Renal cortex interstitium (tissue), 11 donors: ENCODE measurements at regions not wholly inside any gene's neighbourhood (a gene's known extent, or its start where the extent isn't known, plus 50 kb on each side); places are given as distances from the start of the nearest gene placed in this dataset.

ENCODE experiments used
- DNase-seq, 11 donors: peaks; one replicate each; pipeline ENCODE4 v3.0.0-alpha.2; 2013; ENCODE audit warnings: low read depth in 9 of 11, low spot score in 4 of 11; ENCODE audit errors: extremely low read depth in 1 of 11

GRCh38 chr9:135002802-135003201 is 84.7 kb upstream of the OLFM1 start:
- no peak for DNase-seq

- no peak for DNase-seq
Measured at GRCh38 chr9:135004772-135005171, 82.7 kb upstream of the OLFM1 start.

DNA sequence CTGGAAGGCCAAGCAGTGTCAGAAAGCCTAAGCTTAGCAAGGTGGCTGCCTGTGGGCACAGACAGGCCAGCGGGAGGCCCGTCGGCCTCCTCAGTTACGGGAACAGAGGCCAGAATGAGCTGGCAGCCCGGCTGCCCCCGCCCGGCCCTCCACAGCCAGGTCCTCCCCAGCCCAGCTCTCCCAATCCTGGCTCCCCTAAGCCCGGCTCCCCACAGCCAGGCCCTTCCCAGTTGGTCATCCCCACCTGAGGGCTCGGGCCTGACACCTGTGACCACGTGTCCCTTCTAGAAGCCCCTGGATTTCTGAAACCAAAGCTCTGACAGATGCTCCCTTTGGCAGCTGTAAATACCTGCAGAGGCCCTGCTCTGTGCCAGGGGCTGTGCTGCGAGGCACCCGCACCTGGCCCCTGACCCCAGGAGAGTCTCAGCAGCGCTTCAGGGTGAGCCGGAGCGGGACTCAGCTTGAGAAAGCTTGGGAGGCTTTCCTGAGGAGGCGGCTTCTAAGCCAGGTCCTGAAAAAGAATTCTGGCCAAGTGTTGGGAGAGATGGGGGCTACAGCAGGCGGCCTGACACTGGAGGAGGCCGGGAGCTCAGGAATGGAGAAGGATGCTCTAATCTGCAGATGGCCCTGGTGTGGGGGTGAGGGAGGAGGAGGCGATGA is 80.4 kb upstream of the OLFM1 start:
- no peak for DNase-seq

DNA sequence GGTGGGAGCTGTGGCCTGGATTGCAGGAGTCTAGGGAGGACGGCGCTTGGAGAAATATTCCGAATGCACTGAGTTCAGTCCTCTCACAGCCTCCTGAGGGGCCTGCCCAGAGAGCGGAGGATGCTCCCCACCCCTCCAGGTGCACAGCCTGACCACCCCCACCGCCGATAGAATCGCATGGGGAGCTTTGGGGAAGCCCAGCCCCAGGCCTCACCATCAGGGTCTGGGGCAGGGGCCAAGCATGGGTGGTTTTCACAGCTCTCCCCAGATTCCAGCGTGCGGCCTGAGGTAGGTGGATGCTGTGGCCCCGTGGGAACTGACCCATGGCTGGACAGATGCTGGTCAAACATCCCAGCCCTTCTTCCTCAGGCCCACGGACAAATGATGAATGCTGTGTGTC is 79.9 kb upstream of the OLFM1 start:
- DNase-seq: no peak

GRCh38 chr9:135008416-135008815 is 79.1 kb upstream of the OLFM1 start:
- no peak for DNase-seq

- no peak for DNase-seq
Measured at GRCh38 chr9:135009051-135009560, 78.4 kb upstream of the OLFM1 start.

GRCh38 chr9:135009794-135010585 is 77.5 kb upstream of the OLFM1 start:
- no peak for DNase-seq

- no peak for DNase-seq
Measured at GRCh38 chr9:135010586-135010860, 76.9 kb upstream of the OLFM1 start.

DNA sequence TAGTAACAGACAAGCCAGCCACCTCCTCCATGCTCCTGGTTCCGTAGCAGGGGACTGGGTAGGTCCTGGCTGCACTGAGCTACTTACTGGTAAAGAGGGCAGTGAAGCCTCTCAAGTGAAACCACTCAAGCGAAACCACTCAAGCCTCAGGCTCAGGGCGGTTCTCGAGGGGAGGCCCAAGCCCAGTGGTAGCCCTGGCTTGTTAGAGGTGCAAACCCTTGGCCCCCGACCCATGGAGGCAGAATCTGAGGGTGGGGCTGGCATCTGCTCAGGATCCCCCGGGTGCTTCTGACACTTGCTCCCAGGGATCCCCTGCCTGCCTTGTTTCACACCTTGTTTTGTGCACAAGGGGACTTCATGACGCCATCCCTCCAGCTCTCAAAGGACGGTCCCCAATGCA is 76.5 kb upstream of the OLFM1 start:
- no peak for DNase-seq

GRCh38 chr9:135012166-135012565 is 75.3 kb upstream of the OLFM1 start:
- no peak for DNase-seq

DNA sequence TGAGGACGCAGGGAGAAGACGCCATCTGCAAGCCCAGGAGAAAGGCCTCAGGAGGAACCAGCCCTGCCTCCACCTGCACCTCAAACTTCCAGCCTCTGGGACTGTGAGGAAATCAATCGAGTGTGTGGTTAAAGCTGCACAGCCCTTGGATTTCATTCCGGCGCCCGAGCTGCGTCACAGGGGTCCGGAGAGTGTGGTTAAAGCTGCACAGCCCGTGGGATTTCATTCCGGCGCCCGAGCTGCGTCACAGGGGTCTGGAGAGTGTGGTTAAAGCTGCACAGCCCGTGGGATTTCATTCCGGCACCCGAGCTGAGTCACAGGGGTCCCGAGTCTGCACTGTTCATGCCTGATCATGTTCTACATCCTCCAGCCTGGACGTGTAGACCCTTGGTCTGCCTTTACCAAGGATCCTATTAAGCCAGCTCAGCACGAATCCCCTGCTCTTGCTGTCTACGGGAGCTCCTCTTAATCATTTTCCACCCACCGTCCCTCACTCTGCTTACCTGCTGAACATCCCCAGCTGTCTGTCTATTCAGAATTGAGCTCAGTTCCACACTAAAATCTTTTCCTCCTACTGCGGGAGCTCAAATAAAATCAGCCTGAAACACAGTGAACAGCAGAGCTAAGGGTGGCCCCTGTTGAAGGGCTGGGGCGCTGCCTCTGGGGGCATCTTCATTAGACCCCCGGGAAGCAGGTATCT is 73.0 kb upstream of the OLFM1 start:
- no peak for DNase-seq

GRCh38 chr9:135015096-135015495 is 72.4 kb upstream of the OLFM1 start:
- no peak for DNase-seq

DNA sequence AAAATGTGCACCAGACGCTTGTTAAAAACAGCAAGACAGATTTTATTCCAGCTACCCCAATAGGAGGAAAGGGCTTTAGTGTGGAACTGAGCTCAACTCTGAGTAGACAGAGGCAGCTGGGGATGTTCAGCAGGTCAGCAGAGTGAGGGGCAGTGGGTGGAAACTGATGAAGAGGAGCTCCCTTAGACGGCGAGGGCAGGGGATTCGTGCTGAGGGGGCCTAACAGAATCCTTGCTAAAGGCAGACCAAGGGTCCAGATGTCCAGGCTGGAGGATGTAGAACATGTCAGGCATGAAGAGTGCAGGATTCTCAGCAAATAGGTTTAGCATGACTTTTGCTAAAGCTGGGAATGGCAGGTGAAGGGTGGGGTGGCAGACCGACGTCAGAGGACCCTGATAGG is 71.9 kb upstream of the OLFM1 start:
- DNase-seq: no peak

DNA sequence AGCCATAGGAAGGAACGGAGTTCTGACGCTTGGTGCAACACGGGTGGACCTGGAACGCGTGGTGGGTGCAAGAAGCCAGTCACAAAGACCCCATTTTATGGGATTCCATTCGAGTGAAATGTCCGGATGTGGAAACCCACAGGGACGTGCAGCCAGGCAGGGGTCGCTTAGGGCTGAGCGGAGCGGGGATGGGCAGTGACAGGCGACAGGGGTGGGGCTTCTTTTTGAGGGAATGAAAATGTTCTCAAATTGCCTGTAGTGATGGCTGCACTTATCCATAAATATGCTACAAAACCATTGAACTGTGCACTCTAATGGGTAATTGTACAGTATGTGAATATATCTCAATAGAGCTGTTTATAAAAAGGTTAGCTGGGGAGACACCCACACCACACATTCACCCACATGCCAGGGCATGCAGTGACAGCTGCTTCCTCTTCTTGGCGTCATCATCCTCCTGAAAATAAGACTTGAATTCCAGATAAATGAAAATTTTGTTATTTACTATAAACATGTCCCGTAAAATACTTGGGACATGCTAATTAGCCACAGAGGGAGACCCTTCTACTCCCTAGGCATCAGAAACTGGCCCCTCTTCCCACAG is 71.3 kb upstream of the OLFM1 start:
- no peak for DNase-seq

DNA sequence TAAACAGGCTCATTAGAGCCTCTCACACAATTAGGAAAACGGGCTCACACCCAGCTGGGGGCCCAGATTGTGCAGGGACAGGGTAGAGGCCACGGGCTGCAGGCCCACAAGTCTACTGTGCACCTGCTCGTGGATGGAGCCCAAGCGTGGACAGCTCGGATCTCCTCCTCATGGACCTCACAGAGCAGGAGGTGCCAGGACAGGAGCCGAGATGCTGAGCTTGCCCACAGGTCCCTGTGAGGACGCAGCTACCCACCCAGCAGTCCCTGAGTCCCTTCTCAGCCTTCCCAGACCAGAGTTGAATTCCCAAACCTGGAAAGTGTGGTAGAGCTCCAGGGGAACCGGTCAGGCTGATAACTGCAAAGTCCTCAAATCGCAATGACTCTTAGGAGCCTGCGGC is 70.6 kb upstream of the OLFM1 start:
- no peak for DNase-seq

- no peak for DNase-seq
Measured at GRCh38 chr9:135017899-135018298, 69.6 kb upstream of the OLFM1 start.

DNA sequence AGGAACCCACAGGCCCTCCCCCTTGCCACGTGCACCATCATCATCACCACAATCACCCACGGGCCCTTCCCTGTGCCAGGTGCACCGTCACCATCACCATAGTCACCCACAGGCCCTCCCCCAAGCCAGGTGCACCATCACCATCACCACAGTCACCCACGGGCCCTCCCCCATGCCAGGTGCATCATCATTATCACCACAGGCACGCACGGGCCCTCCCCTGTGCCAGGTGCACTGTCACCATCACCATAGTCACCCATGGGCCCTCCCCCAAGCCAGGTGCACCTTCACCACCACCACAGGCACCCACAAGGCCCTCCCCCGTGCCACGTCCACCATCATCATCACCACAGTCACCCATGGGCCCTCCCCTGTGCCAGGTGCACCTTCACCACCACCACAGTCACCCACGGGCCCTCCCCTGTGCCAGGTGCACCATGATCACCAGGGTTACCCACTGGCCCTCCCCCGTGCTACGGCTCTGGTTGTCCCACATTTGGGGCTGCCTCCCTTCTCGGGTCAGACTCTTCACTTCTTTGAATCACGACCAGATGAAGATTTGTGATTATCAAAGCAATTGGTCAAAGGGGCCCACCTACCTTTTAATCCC is 69.1 kb upstream of the OLFM1 start:
- no peak for DNase-seq

DNA sequence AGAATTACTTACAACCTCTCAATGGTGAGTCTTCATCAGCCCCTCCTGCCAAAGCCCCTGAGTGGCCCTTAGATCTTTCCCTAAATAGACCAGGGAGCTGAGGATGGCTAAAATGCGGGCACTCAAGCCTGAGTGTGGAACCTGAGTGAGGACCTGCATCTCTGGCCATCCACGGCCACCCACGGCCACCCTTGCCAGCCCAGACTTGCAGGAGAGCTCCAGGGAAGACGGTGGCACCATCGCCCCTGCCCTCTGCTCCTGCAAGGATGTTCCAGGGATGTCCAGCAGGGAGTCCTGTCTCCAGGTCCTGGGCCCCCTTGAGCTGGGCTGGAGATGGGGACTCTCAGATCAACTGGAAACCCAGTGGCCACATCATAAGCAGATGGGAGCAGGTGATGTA is 68.2 kb upstream of the OLFM1 start:
- DNase-seq: no peak

DNA sequence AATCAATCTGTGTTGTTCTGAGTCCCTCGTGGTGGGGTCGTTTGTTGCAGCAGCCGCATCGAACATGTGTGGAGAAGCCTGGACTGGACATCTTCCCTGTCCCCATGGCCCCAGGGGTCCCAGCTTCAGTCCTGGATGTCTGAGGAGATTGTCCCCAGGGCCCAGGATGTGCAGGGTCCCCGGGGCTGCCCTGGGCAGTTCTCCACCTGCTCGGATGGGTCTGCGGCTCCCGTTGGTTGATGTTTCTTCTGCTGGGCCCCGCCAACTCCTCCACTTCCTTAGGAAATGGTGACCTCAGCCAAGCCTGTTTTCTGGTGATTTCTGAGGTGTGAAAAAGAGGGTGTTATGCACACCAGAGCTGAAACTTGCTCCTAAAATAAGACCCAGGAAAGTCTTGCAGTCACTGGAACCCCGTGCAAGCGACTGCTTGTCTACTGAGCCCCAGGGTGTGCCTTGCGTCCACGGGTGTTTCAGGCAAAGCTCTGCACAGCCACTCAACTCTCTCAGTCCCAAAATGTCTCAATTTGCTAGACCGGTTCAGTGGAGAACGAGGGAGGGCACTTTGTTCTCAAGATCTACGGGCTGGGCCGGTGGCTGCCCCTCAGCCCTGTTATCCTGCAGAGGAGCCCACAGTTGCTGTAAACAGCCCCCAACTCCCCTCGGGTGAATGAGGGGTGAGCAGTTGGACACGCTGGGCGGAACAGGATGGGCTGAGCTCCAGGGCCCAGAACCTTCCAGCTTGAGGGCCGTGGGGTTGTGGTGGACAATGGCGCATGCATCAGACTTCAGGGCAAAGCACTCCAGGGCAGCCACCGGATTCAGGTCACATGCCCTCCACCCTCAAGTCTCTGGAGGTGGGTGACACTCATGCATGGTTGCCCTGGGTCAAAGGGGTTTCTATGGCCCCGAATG is 66.7 kb upstream of the OLFM1 start:
- no peak for DNase-seq
